Peyer's patch (tissue), 4 donors: ENCODE measurements at regions not wholly inside any gene's neighbourhood (a gene's known extent, or its start where the extent isn't known, plus 50 kb on each side); places are given as distances from the start of the nearest gene placed in this dataset.

Source experiments
- POLR2A ChIP-seq, 2 donors: fragments of 450-650 bp; IDR thresholded peaks; one replicate each; pipeline ENCODE4 v1.5.1; 2017; ENCODE audit warnings: antibody characterized with exemption in 2 of 2, mild to moderate bottlenecking in 2 of 2, moderate library complexity in 2 of 2
- TF ChIP-seq, protein P1 (sequence below), 6 experiments: fragments of 450-650 bp in 4 of 6; fragments of 200-600 bp in 2 of 6; sonication (generic) in 1 of 6; IDR thresholded peaks; one replicate each; pipeline ENCODE4 v1.5.1; 2017 to 2019; ENCODE audit warnings: antibody characterized with exemption in 6 of 6, mild to moderate bottlenecking in 3 of 6, moderate library complexity in 1 of 6

DNA sequence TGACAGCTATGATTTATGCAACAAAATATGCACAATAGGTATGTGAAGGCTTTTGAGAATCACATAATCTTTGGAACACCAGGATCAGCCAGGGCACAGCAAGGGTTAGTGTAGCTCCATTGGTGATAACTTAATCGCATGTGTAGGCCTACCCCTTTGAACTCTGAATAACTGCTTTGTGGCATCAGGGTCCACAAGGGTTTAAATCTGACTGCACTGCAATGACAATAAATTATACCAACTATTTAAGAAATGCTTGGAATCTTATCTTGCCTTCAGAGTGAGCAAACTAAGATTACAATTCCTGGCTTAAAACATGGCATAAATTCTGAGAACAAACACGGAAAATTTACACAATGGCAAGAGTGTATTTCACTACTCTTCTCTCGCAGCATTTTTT lies 245.8 kb downstream of the FBXO8 start:
- TF ChIP-seq, protein P1, sequence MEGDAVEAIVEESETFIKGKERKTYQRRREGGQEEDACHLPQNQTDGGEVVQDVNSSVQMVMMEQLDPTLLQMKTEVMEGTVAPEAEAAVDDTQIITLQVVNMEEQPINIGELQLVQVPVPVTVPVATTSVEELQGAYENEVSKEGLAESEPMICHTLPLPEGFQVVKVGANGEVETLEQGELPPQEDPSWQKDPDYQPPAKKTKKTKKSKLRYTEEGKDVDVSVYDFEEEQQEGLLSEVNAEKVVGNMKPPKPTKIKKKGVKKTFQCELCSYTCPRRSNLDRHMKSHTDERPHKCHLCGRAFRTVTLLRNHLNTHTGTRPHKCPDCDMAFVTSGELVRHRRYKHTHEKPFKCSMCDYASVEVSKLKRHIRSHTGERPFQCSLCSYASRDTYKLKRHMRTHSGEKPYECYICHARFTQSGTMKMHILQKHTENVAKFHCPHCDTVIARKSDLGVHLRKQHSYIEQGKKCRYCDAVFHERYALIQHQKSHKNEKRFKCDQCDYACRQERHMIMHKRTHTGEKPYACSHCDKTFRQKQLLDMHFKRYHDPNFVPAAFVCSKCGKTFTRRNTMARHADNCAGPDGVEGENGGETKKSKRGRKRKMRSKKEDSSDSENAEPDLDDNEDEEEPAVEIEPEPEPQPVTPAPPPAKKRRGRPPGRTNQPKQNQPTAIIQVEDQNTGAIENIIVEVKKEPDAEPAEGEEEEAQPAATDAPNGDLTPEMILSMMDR (IDR thresholded peaks at IDR 0.05), result no peak
- no peak for TF ChIP-seq POLR2A (IDR thresholded peaks at IDR 0.05)
